ENCODE measurements at regions not wholly inside any gene's neighbourhood (a gene's known extent, or its start where the extent isn't known, plus 50 kb on each side); places are given as distances from the start of the nearest gene placed in this dataset.

DNA sequence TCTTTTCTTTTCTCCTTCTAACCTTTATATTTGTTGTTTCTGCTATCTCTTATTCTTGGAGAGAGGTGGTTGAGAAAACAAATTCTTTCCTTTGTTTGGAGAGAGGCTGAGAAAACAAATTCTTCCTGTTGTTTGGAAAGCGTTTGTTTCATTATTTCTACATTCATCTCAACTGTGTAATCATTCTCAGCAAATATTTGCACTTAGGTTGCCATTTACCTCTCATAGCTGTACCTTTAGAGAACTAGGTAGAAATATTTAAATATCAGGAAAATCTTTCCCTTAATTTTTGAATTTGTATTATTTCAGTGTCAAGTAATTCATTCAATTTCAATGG is 1824.4 kb upstream of the CDH9 start:
- H3K36me3 ChIP-seq = no peaks in the 10 kb centered on the region
- H3K27me3 ChIP-seq = no peaks in the 10 kb centered on the region
- no peak for DNase-seq
- no peaks in the 10 kb centered on the region for H3K4me1 ChIP-seq (ENCODE audit: insufficient read depth)
- 53 to 65% (median 64%) methylated on average over 1 of the region's 1 CpG for WGBS, 3 donors
- H3K9me3 ChIP-seq = no peaks in the 10 kb centered on the region
- H3K27ac ChIP-seq = no peak overlapping the region
- no peak overlapping the region for H3K4me3 ChIP-seq
- TF ChIP-seq POLR2A (IDR thresholded peaks at IDR 0.05) (no peak), EP300 (IDR thresholded peaks at IDR 0.05) (no peak), CTCF (IDR thresholded peaks at IDR 0.05) (no peak)
- intact Hi-C loops (cut with DNase I) = no loop called here

- no peak for DNase-seq
- 83 to 89% (median 88%) methylated on average over 12 of the region's 12 CpGs for WGBS, 3 donors
- Histone ChIP-seq H3K4me3 (no peak overlapping the region), H3K27ac (no peak overlapping the region), H3K27me3 (no peaks in the 10 kb centered on the region), H3K36me3 (no peaks in the 10 kb centered on the region), H3K4me1 (ENCODE audit: insufficient read depth) (no peaks in the 10 kb centered on the region), H3K9me3 (no peaks in the 10 kb centered on the region)
- intact Hi-C loops (cut with DNase I) = no loop called here
- no peak for TF ChIP-seq EP300 (IDR thresholded peaks at IDR 0.05)
- TF ChIP-seq POLR2A (IDR thresholded peaks at IDR 0.05) = no peak
- TF ChIP-seq CTCF (IDR thresholded peaks at IDR 0.05) = no peak
Measured at GRCh38 chr5:28862137-28862859, 1823.9 kb upstream of the CDH9 start.

- H3K9me3 ChIP-seq = no peaks in the 10 kb centered on the region
- intact Hi-C loops (cut with DNase I) = no loop called here
- H3K4me1 ChIP-seq (ENCODE audit: insufficient read depth) = no peaks in the 10 kb centered on the region
- WGBS, 3 donors = 51 to 63% (median 55%) methylated on average over 1 of the region's 1 CpG
- H3K27ac ChIP-seq = no peak overlapping the region
- no peaks in the 10 kb centered on the region for H3K27me3 ChIP-seq
- DNase-seq = no peak
- H3K36me3 ChIP-seq = no peaks in the 10 kb centered on the region
- H3K4me3 ChIP-seq = no peak overlapping the region
- no peak for TF ChIP-seq POLR2A (IDR thresholded peaks at IDR 0.05)
- no peak for TF ChIP-seq EP300 (IDR thresholded peaks at IDR 0.05)
- no peak for TF ChIP-seq CTCF (IDR thresholded peaks at IDR 0.05)
Measured at GRCh38 chr5:28855626-28856025, 1817.2 kb upstream of the CDH9 start.

- no peaks in the 10 kb centered on the region for H3K9me3 ChIP-seq
- intact Hi-C loops (cut with DNase I) = no loop called here
- no peak for DNase-seq
- H3K4me1 ChIP-seq (ENCODE audit: insufficient read depth) = no peaks in the 10 kb centered on the region
- H3K4me3 ChIP-seq = no peak overlapping the region
- H3K36me3 ChIP-seq = no peaks in the 10 kb centered on the region
- no peak for TF ChIP-seq CTCF (IDR thresholded peaks at IDR 0.05)
- TF ChIP-seq EP300 (IDR thresholded peaks at IDR 0.05) = no peak
- TF ChIP-seq POLR2A (IDR thresholded peaks at IDR 0.05) = no peak
- H3K27me3 ChIP-seq = no peaks in the 10 kb centered on the region
- 87 to 92% (median 87%) methylated on average over 13 of the region's 13 CpGs for WGBS, 3 donors
- no peak overlapping the region for H3K27ac ChIP-seq
Measured at GRCh38 chr5:28850320-28850921, 1812.0 kb upstream of the CDH9 start.

Measured in ovary (tissue), 7 donors.